Karpas-422 (cell line): ENCODE measurements at regions not wholly inside any gene's neighbourhood (a gene's known extent, or its start where the extent isn't known, plus 50 kb on each side); places are given as distances from the start of the nearest gene placed in this dataset.
A peak's percentile ranks its signal among the peaks of the same experiment; 100 is the strongest.
"Not testable (repeated sequence)": the region's sequence is repeated elsewhere in the genome, so short reads cannot be mapped to it uniquely, and the experiment has no call there.

Experiments used
- DNase-seq: peaks from one replicate; pipeline ENCODE4 v3.0.0-alpha.2; 2015
- H2AFZ ChIP-seq: fragments of 200-600 bp; sonication (generic); 2 replicates; pipeline ENCODE4 v1.6.1; 2014; ENCODE audit warnings: antibody characterized with exemption, low read length, mixed read lengths
- H3K27ac ChIP-seq: fragments of 200-600 bp; sonication (generic); 2 replicates; pipeline ENCODE4 v1.5.1; 2014; ENCODE audit warnings: mild to moderate bottlenecking, low read length, moderate library complexity
- H3K27me3 ChIP-seq: fragments of 200-600 bp; sonication (generic); 2 replicates; pipeline ENCODE4 v1.6.1; 2014; ENCODE audit warnings: low read length, mixed read lengths
- H3K36me3 ChIP-seq: fragments of 200-600 bp; sonication (generic); 2 replicates; pipeline ENCODE4 v1.6.1; 2014; ENCODE audit warnings: low read length, mixed read lengths; ENCODE audit not compliant: insufficient read depth
- H3K4me1 ChIP-seq: fragments of 200-600 bp; sonication (generic); 2 replicates; pipeline ENCODE4 v1.6.1; 2014; ENCODE audit warnings: mild to moderate bottlenecking, low read length, mixed read lengths
- H3K4me2 ChIP-seq: fragments of 200-600 bp; sonication (generic); 2 replicates; pipeline ENCODE4 v1.6.1; 2014; ENCODE audit warnings: low read length, low read depth, mild to moderate bottlenecking; ENCODE audit not compliant: poor library complexity, severe bottlenecking
- H3K4me3 ChIP-seq: fragments of 200-600 bp; sonication (generic); 2 replicates; pipeline ENCODE4 v1.5.1; 2014; ENCODE audit warnings: mild to moderate bottlenecking, antibody characterized with exemption, low read length, mixed read lengths
- H3K79me2 ChIP-seq: fragments of 200-600 bp; sonication (generic); 2 replicates; pipeline ENCODE4 v1.6.1; 2014; ENCODE audit warnings: mild to moderate bottlenecking, low read length, mixed read lengths
- H3K9ac ChIP-seq: fragments of 200-600 bp; sonication (generic); 2 replicates; pipeline ENCODE4 v1.6.0; 2014; ENCODE audit warnings: low read length
- H3K9me2 ChIP-seq: fragments of 200-600 bp; sonication (generic), shearing (Covaris generic); replicated peaks from 2 replicates; pipeline ENCODE4 v1.6.0; 2014; ENCODE audit warnings: mild to moderate bottlenecking, low read length, moderate library complexity; ENCODE audit not compliant: insufficient read depth
- H3K9me3 ChIP-seq: fragments of 300-700, 200-600 bp; sonication (generic); 2 replicates; pipeline ENCODE4 v1.6.1; 2014; ENCODE audit warnings: low read length, mixed read lengths
- H4K20me1 ChIP-seq: fragments of 200-600 bp; sonication (generic); 2 replicates; pipeline ENCODE4 v1.6.1; 2014; ENCODE audit warnings: mild to moderate bottlenecking, antibody characterized with exemption, low read length, low read depth; ENCODE audit not compliant: insufficient read depth

DNA sequence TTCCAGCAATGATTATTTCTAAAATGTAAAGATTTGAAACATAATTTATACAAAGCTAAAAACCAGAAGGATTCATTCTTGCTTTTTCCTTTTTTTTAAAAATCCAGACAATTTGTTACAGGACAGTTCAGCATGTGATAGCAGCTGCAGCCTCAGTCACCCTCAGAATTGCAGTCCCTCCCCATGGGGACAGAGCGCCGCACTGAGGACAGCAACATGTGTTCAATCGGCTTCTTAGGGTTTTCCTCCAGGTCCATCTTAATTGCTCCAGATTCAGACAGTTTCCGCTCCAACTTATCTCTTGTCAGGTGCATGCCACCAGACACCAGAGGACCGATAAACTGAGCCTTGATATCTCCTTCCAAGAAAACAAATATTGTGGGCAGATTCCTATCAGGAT is 134.9 kb upstream of the TBC1D5 start:
- H3K79me2 ChIP-seq, result no peaks in the 10 kb centered on the region
- H3K9me3 ChIP-seq, result no peaks in the 10 kb centered on the region
- no peaks in the 10 kb centered on the region for H3K36me3 ChIP-seq
- H3K27me3 ChIP-seq, result 0 out of 2 replicates have a peak, but pooled peaks cover 2% of the 10 kb centered on the region
- H3K4me3 ChIP-seq, result no peak overlapping the region
- H3K9ac ChIP-seq, result no peak overlapping the region
- DNase-seq, result no peak
- H3K9me2 ChIP-seq, result no peaks in the 10 kb centered on the region
- H3K27ac ChIP-seq, result no peak overlapping the region
- no peaks in the 10 kb centered on the region for H4K20me1 ChIP-seq
- H3K4me1 ChIP-seq, result no peaks in the 10 kb centered on the region
- H2AFZ ChIP-seq, result no peak overlapping the region
- no peak overlapping the region for H3K4me2 ChIP-seq

DNA sequence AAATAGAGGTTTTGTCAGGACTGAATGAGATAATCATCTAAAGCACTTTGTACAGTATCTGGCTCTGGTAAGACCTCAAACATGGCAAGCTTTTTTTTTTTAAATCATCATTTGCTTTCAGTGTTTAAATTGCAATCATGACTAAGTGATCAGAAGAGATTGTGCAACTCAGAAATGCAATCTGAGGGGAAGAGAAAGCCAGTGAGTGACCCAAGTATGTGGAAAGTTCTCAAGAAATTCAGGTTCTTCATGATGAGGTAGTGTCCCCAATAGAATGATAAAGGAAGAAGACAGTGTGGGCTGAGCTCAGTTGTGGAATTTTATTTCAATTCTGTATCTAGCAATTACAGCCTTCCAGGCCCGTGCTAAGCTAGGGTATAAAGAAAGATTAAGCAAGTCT is 132.2 kb upstream of the TBC1D5 start:
- H3K4me1 ChIP-seq, result no peaks in the 10 kb centered on the region
- H3K79me2 ChIP-seq, result no peaks in the 10 kb centered on the region
- H3K4me3 ChIP-seq, result no peak overlapping the region
- H3K9me2 ChIP-seq, result no peaks in the 10 kb centered on the region
- no peaks in the 10 kb centered on the region for H3K36me3 ChIP-seq
- no peak overlapping the region for H3K9ac ChIP-seq
- no peaks in the 10 kb centered on the region for H4K20me1 ChIP-seq
- DNase-seq, result no peak
- no peaks in the 10 kb centered on the region; the same call in 1 of the 2 replicates for H3K27me3 ChIP-seq
- H3K4me2 ChIP-seq, result no peak overlapping the region
- no peaks in the 10 kb centered on the region for H3K9me3 ChIP-seq
- H2AFZ ChIP-seq, result no peak overlapping the region
- H3K27ac ChIP-seq, result no peak overlapping the region

DNA sequence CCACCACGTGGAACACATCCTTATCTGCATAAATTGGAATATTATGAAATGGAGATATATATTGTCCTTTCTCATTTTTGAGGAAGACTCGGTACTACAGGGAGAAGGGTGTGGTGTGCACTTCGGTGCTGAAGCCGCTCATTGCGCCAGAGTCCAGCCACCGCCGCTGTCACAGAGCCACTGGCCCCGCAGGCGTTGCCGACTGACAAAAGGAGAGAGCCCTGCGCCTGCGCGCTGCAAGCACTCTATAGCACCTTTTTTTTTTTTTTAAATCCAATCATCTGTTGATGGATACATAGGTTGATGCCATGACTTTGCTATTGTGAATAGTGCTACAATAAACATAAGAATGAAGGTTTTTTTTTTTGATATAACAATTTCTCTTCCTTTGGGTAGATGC is 130.0 kb upstream of the TBC1D5 start:
- Histone ChIP-seq H3K27me3 (no peaks in the 10 kb centered on the region; the same call in 1 of the 2 replicates), H3K27ac (no peak overlapping the region), H3K4me3 (no peak overlapping the region), H3K36me3 (no peaks in the 10 kb centered on the region), H3K79me2 (no peaks in the 10 kb centered on the region), H3K9me2 (no peaks in the 10 kb centered on the region), H3K9me3 (no peaks in the 10 kb centered on the region), H3K4me2 (no peak overlapping the region), H4K20me1 (no peaks in the 10 kb centered on the region), H3K9ac (no peak overlapping the region), H2AFZ (no peak overlapping the region), H3K4me1 (no peaks in the 10 kb centered on the region)
- DNase-seq, result no peak

DNA sequence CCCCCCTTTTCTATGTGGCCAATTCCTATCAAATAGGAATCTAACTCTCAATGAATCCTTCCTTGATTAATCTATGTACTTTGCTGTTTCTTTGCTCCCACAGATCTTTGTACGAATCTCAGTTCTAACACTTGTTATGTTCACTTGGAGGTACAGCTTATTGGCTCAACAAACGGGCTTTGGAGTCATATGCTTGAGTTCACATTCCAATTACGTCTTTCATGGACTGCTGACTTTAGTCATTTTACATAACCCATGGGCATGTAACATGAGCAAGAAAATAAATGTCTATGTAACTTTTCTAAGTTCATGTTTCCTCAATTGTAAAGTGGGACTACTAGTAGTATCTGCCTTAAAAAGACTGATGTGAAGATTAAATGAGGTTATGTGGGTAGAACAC is 123.2 kb upstream of the TBC1D5 start:
- Histone ChIP-seq H3K4me3 (no peak overlapping the region), H3K9me3 (no peaks in the 10 kb centered on the region), H3K9me2 (no peaks in the 10 kb centered on the region), H3K9ac (no peak overlapping the region), H3K4me2 (no peak overlapping the region), H4K20me1 (no peaks in the 10 kb centered on the region), H2AFZ (no peak overlapping the region), H3K36me3 (no peaks in the 10 kb centered on the region), H3K79me2 (no peaks in the 10 kb centered on the region), H3K4me1 (no peaks in the 10 kb centered on the region), H3K27me3 (no peaks in the 10 kb centered on the region), H3K27ac (no peak overlapping the region)
- no peak for DNase-seq

DNA sequence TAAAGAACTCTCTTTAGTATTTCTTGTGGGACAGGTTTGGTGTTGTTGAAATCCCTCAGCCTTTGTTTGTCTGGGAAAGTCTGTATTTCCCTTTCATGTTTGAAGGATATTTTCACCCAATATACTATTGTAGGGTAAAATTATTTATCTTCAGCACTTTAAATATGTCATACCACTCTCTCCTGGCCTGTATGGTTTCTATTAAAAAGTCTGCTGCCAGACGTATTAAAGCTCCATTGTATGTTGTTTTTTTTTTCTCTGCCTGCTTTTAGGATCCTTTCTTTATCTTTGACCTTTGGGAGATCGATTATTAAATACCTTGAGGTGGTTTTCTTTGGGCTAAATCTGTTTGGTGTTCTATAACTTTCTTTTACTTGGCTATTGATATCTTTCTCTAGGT is 119.0 kb upstream of the TBC1D5 start:
- H3K36me3 ChIP-seq, result no peaks in the 10 kb centered on the region
- no peaks in the 10 kb centered on the region for H3K9me2 ChIP-seq
- H3K9me3 ChIP-seq, result no peaks in the 10 kb centered on the region
- no peak overlapping the region for H3K9ac ChIP-seq
- H3K4me3 ChIP-seq, result no peak overlapping the region
- H3K27me3 ChIP-seq, result no peaks in the 10 kb centered on the region
- H3K4me2 ChIP-seq, result no peak overlapping the region
- H3K4me1 ChIP-seq, result no peaks in the 10 kb centered on the region
- no peak for DNase-seq
- no peak overlapping the region for H2AFZ ChIP-seq
- H3K27ac ChIP-seq, result no peak overlapping the region
- no peaks in the 10 kb centered on the region for H4K20me1 ChIP-seq
- no peaks in the 10 kb centered on the region for H3K79me2 ChIP-seq

DNA sequence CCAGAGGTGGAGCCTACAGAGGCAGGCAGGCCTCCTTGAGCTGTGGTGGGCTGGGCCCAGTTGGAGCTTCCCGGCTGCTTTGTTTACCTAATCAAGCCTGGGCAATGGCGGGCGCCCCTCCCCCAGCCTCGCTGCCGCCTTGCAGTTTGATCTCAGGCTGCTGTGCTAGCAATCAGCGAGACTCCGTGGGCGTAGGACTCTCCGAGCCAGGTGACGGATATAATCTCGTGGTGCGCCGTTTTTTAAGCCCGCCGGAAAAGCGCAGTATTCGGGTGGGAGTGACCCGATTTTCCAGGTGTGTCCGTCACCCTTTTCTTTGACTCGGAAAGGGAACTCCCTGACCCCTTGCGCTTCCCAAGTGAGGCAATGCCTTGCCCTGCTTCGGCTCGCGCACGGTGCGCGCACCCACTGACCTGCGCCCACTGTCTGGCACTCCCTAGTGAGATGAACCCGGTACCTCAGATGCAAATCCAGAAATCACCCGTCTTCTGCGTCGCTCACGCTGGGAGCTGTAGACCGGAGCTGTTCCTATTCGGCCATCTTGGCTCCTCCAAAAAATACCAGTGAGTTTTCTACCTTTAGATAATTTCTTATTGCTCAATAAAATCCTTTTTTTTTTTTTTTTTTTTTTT is 118.5 kb upstream of the TBC1D5 start:
- not testable (repeated sequence) for H3K4me1 ChIP-seq, H3K9ac ChIP-seq, H3K79me2 ChIP-seq, DNase-seq, H3K4me3 ChIP-seq, H2AFZ ChIP-seq, H3K27ac ChIP-seq, H3K27me3 ChIP-seq, H3K9me2 ChIP-seq, H3K9me3 ChIP-seq, H4K20me1 ChIP-seq, H3K4me2 ChIP-seq, H3K36me3 ChIP-seq

DNA sequence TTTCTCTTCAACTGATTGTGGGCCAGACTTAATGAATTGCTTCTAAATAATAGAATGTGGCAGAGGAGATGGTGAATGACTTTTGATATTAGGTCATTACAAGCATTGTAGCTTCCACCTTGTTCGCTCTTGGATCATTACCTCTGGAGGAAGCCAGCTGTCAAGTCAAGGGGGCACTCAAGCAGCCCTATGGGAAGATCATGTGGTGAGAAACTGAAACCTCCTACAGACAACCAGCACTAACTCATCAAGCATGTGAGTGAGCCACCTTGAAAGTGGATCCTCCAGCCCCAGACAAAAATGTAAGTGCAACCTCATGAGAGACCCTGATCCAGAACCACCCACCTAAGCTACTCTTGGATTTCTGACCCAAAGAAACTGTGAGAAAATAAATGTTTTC is 109.8 kb upstream of the TBC1D5 start:
- no peak for DNase-seq
- Histone ChIP-seq H3K27ac (no peak overlapping the region), H3K9me3 (no peaks in the 10 kb centered on the region), H3K36me3 (no peaks in the 10 kb centered on the region), H3K9ac (no peak overlapping the region), H2AFZ (no peak overlapping the region), H3K4me2 (no peak overlapping the region), H3K4me3 (no peak overlapping the region), H3K27me3 (no peaks in the 10 kb centered on the region), H3K4me1 (no peaks in the 10 kb centered on the region), H4K20me1 (no peaks in the 10 kb centered on the region), H3K79me2 (no peaks in the 10 kb centered on the region), H3K9me2 (no peaks in the 10 kb centered on the region)

DNA sequence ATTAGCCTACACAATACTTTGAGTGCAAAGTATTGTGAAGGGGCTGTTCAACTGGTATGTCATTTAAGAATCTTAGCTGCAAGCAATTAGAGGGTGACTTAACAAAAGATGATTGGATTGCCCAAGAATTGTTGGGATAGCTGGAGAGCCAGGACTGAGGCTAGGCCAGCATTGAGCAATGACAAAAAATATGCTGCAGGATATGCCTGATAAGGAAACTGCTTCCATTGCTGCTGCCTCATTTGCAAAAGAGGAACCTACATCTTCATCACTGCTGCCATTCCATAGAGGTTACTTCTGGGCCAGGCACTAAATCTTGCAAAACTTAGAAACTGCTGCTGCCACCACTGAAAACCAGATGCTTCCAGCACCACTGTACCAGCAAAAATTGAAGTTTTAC is 108.0 kb upstream of the TBC1D5 start:
- H3K4me1 ChIP-seq, result no peaks in the 10 kb centered on the region
- no peaks in the 10 kb centered on the region for H3K9me2 ChIP-seq
- no peak overlapping the region for H3K9ac ChIP-seq
- H4K20me1 ChIP-seq, result no peaks in the 10 kb centered on the region
- no peak overlapping the region for H3K27ac ChIP-seq
- H3K9me3 ChIP-seq, result no peaks in the 10 kb centered on the region
- DNase-seq, result peak; percentile 48
- no peak overlapping the region for H3K4me3 ChIP-seq
- no peaks in the 10 kb centered on the region for H3K27me3 ChIP-seq
- H3K36me3 ChIP-seq, result no peaks in the 10 kb centered on the region
- H3K4me2 ChIP-seq, result no peak overlapping the region
- no peak overlapping the region for H2AFZ ChIP-seq
- no peaks in the 10 kb centered on the region for H3K79me2 ChIP-seq

DNA sequence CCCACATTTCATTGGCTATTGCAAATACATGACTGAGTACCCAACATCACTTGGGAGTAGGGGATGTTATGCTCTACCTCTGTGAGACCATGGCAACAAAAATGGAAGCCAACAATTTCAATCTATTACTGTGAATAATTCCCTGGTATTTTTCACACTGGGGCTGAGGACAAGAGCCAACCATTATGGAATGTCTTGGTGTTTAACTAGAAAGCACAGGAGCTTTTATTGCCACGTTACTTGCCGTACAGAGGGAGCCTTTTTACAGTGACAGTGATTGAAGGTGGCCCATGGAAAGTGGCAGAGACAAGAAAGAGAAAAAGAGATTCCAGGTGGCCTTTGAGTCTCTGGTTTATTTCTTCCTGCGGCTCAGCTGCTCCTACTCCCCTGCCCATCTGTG is 105.7 kb upstream of the TBC1D5 start:
- no peaks in the 10 kb centered on the region for H3K36me3 ChIP-seq
- H3K4me3 ChIP-seq, result no peak overlapping the region
- no peaks in the 10 kb centered on the region for H3K4me1 ChIP-seq
- H3K79me2 ChIP-seq, result no peaks in the 10 kb centered on the region
- H3K9me2 ChIP-seq, result no peaks in the 10 kb centered on the region
- H3K27ac ChIP-seq, result no peak overlapping the region
- H3K9ac ChIP-seq, result no peak overlapping the region
- no peaks in the 10 kb centered on the region for H4K20me1 ChIP-seq
- no peak for DNase-seq
- no peaks in the 10 kb centered on the region for H3K9me3 ChIP-seq
- H2AFZ ChIP-seq, result no peak overlapping the region
- no peak overlapping the region for H3K4me2 ChIP-seq
- H3K27me3 ChIP-seq, result no peaks in the 10 kb centered on the region
